PC-3 (cell line): ENCODE measurements at regions not wholly inside any gene's neighbourhood (a gene's known extent, or its start where the extent isn't known, plus 50 kb on each side); places are given as distances from the start of the nearest gene placed in this dataset.

Experiments
- ATAC-seq: fragments of 200-7000 bp; cut with Tn5 transposase; 2 replicates; pipeline ENCODE4 v1.9.1; 2020; ENCODE audit warnings: mild to moderate bottlenecking, moderate library complexity
- BruUV-seq: library from RNA; stranded (reverse); fragments of 400-500 nt; replicated peaks from 2 replicates; lab custom pipeline; 2021; lab: Mats Ljungman, UMichigan
- CTCF ChIA-PET: fragments of 300-600 bp; sonication (Branson Sonifier 250); formaldehyde crosslinking; loops from one replicate; lab custom pipeline; 2022; ENCODE audit warnings: antibody characterized with exemption; lab: Charles Lee
- POLR2A ChIA-PET: fragments of 300-600 bp; sonication (Branson Sonifier 250); formaldehyde crosslinking; loops from one replicate; lab custom pipeline; 2022; ENCODE audit warnings: antibody characterized with exemption; ENCODE audit not compliant: unreplicated experiment; lab: Charles Lee
- DNase-seq: peaks from one replicate; pipeline ENCODE4 v3.0.0-alpha.2; 2015
- H2AFZ ChIP-seq: fragments of 300-600 bp; sonication (generic); 2 replicates; pipeline ENCODE4 v1.6.0; 2016; ENCODE audit warnings: antibody characterized with exemption, low read length
- H3F3A ChIP-seq: fragments of 300-600 bp; sonication (generic); one replicate; pipeline ENCODE4 v1.6.0; 2017; ENCODE audit warnings: antibody characterized with exemption, low read length, control low read depth, mild to moderate bottlenecking; ENCODE audit not compliant: unreplicated experiment
- H3K27ac ChIP-seq: fragments of 300-600 bp; sonication (generic); 2 replicates; pipeline ENCODE4 v1.5.1; 2016; ENCODE audit warnings: mild to moderate bottlenecking, low read length
- H3K27me3 ChIP-seq: fragments of 300-600 bp; sonication (generic); 2 replicates; pipeline ENCODE4 v1.6.1; 2016; ENCODE audit warnings: low read length, mixed read lengths
- H3K36me3 ChIP-seq: fragments of 300-600 bp; sonication (generic); 2 replicates; pipeline ENCODE4 v1.6.1; 2016; ENCODE audit warnings: low read depth, mixed run types, low read length, mixed read lengths
- H3K4me1 ChIP-seq: fragments of 300-600 bp; sonication (generic); 2 replicates; pipeline ENCODE4 v1.5.1; 2016; ENCODE audit warnings: low read length; ENCODE audit not compliant: insufficient read depth
- H3K4me2 ChIP-seq: fragments of 300-600 bp; sonication (generic); 2 replicates; pipeline ENCODE4 v1.6.0; 2016; ENCODE audit warnings: low read length
- H3K4me3 ChIP-seq: fragments of 300-600 bp; sonication (generic); 2 replicates; pipeline ENCODE4 v1.5.1; 2016; ENCODE audit warnings: mild to moderate bottlenecking, low read length, mixed read lengths
- H3K79me2 ChIP-seq: fragments of 300-600 bp; sonication (generic); 2 replicates; pipeline ENCODE4 v1.6.1; 2017; ENCODE audit warnings: low read length, mixed read lengths
- H3K9ac ChIP-seq: fragments of 300-600 bp; sonication (generic); 2 replicates; pipeline ENCODE4 v1.6.0; 2016; ENCODE audit warnings: mild to moderate bottlenecking, low read length
- H3K9me2 ChIP-seq: fragments of 300-600 bp; sonication (generic); replicated peaks from 2 replicates; pipeline ENCODE4 v1.6.1; 2016; ENCODE audit warnings: mixed run types, low read length, mixed read lengths
- H3K9me3 ChIP-seq: fragments of 300-600 bp; sonication (generic); 2 replicates; pipeline ENCODE4 v1.6.1; 2016; ENCODE audit warnings: low read length, mixed read lengths
- H4K20me1 ChIP-seq: fragments of 300-600 bp; sonication (generic); 2 replicates; pipeline ENCODE4 v1.6.1; 2016; ENCODE audit warnings: low read length, mixed read lengths
- EZH2 ChIP-seq: fragments of 300-600 bp; sonication (generic); IDR thresholded peaks from one replicate; pipeline ENCODE4 v1.6.1; 2017; ENCODE audit warnings: antibody characterized with exemption, mild to moderate bottlenecking, low read length; ENCODE audit not compliant: unreplicated experiment
- EZH2phosphoT487 ChIP-seq: fragments of 300-600 bp; sonication (generic); IDR thresholded peaks from 2 replicates; pipeline ENCODE4 v1.6.1; 2018; ENCODE audit warnings: mild to moderate bottlenecking, antibody characterized with exemption, low read length, borderline replicate concordance
- intact Hi-C: fragments of 100-400 bp; cut with micrococcal nuclease; formaldehyde crosslinking; loops from 2 replicates; pipeline ENCODE4 v1.9.0; 2023
- TF ChIP-seq, protein P1 (sequence below): fragments of 300-600 bp; sonication (generic); conservative IDR thresholded peaks from 2 replicates; pipeline ENCODE4 v1.5.1; 2017; ENCODE audit warnings: antibody characterized with exemption, low read depth, mild to moderate bottlenecking, low read length

DNA sequence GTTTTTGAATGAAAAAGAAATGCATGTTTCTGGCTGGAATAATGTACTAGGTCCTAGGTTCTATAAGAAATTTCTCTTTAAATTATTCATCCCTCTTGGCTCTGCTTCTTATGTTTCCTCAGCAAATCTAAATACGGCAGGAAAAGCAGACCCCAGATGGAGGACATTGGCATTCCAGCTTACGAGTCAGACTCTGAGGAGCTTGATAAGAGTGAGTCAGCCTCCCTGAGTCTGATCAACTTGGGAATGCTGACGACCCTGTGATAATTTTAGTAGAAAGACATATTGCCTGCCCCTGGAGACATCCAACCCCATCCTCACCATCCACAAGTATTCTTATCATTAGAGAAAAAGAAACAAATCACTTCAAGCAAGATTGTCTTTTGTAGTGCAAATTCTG lies 509.7 kb upstream of the MARCKS start:
- TF ChIP-seq EZH2: no peak
- TF ChIP-seq, protein P1, sequence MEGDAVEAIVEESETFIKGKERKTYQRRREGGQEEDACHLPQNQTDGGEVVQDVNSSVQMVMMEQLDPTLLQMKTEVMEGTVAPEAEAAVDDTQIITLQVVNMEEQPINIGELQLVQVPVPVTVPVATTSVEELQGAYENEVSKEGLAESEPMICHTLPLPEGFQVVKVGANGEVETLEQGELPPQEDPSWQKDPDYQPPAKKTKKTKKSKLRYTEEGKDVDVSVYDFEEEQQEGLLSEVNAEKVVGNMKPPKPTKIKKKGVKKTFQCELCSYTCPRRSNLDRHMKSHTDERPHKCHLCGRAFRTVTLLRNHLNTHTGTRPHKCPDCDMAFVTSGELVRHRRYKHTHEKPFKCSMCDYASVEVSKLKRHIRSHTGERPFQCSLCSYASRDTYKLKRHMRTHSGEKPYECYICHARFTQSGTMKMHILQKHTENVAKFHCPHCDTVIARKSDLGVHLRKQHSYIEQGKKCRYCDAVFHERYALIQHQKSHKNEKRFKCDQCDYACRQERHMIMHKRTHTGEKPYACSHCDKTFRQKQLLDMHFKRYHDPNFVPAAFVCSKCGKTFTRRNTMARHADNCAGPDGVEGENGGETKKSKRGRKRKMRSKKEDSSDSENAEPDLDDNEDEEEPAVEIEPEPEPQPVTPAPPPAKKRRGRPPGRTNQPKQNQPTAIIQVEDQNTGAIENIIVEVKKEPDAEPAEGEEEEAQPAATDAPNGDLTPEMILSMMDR: no peak
- TF ChIP-seq EZH2phosphoT487: no peak
- H3K4me1 ChIP-seq: peaks cover 25% of the 10 kb centered on the region
- intact Hi-C loops: no loop called here
- ATAC-seq (no peak), DNase-seq (peak; percentile 29)
- no peaks in the 10 kb centered on the region for H3F3A ChIP-seq
- no peaks in the 10 kb centered on the region for H4K20me1 ChIP-seq
- no peaks in the 10 kb centered on the region for H3K9me2 ChIP-seq
- H3K9ac ChIP-seq: no peak overlapping the region
- 0 out of 2 replicates have a peak overlapping the region, but pooled peaks have one; percentile 26 for H2AFZ ChIP-seq
- H3K4me2 ChIP-seq: no peak overlapping the region
- no peaks in the 10 kb centered on the region for H3K27me3 ChIP-seq
- H3K4me3 ChIP-seq: no peak overlapping the region
- no peaks in the 10 kb centered on the region for H3K36me3 ChIP-seq
- no TSS peak for BruUV-seq
- ChIA-PET POLR2A (no interaction called here), CTCF (no interaction called here)
- no peaks in the 10 kb centered on the region for H3K9me3 ChIP-seq
- H3K27ac ChIP-seq: no peak overlapping the region
- H3K79me2 ChIP-seq: no peaks in the 10 kb centered on the region

DNA sequence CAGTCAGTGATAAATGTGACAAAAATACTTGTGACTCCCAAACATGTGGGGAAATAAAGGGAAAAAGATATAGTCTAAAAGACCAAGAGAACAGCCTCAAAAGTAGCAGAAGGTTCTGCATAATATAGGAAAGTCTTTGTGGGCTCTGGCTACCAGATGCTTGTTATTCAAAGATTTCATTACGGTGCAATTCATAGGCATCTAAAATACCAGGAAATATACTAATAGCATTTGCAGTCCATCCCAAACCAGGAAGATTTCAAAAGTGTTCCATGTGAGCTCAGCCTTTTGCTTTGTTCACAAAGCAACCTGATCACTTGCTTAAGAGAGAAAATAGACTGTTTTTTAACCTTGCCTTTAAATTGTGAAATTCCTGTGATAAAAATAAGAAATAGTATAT lies 506.7 kb upstream of the MARCKS start:
- POLR2A ChIA-PET: no interaction called here

More for the DNA sequence above, 506.7 kb upstream of the MARCKS start:
- peaks cover 46% of the 10 kb centered on the region for H3K4me1 ChIP-seq
- H3K9me3 ChIP-seq: no peaks in the 10 kb centered on the region
- no peak overlapping the region for H3K27ac ChIP-seq
- no peaks in the 10 kb centered on the region for H3K27me3 ChIP-seq
- TF ChIP-seq, protein P1: no peak
- TF ChIP-seq EZH2 (no peak), EZH2phosphoT487 (no peak)
- no peak overlapping the region for H3K4me2 ChIP-seq
- no peaks in the 10 kb centered on the region for H3K79me2 ChIP-seq
- H3K9me2 ChIP-seq: no peaks in the 10 kb centered on the region
- H3F3A ChIP-seq: no peaks in the 10 kb centered on the region
- intact Hi-C loops: loop anchor here (5.0 kb wide), 1 partner anchor 342 kb away; no protein-coding TSS in a partner anchor
- ATAC-seq: no peak
- CTCF ChIA-PET: no interaction called here
- BruUV-seq: no TSS peak
- no peaks in the 10 kb centered on the region for H4K20me1 ChIP-seq
- H2AFZ ChIP-seq: no peak overlapping the region
- no peak for DNase-seq
- H3K9ac ChIP-seq: no peak overlapping the region
- H3K4me3 ChIP-seq: no peak overlapping the region
- H3K36me3 ChIP-seq: no peaks in the 10 kb centered on the region
